GM20000 (cell line): ENCODE measurements at regions not wholly inside any gene's neighbourhood (a gene's known extent, or its start where the extent isn't known, plus 50 kb on each side); places are given as distances from the start of the nearest gene placed in this dataset.

Experiments used
- DNase-seq: peaks from one replicate; pipeline ENCODE4 v3.0.0; 2012; ENCODE audit warnings: low spot score
- CTCF ChIP-seq: IDR thresholded peaks from 2 replicates; pipeline ENCODE4 v1.5.1; 2012; ENCODE audit warnings: mild to moderate bottlenecking, control low read depth; ENCODE audit errors: extremely low read depth, missing control alignments

GRCh38 chr2:177029501-177029900, 183.1 kb upstream of the HNRNPA3 start:
- DNase-seq = no peak
- no peak for TF ChIP-seq CTCF

DNA sequence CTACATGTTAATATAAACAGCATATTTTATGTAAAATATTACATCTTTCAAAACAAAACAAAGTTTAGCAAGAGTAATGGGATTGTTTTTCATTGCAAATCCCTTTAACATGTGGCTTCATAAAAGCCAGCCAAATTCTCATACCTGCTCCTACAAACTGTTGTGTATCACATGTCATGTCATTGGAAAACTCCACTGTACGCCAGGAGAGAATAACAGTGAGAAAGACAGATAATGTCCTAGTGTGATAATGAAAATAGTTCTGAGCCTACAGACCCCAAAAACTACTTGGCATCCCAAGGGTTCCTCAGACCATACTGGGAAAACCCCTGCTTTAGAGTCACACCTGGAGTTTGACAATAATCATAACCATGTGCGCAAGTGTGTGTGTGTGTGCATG, 182.7 kb upstream of the HNRNPA3 start:
- TF ChIP-seq CTCF = no peak
- DNase-seq = no peak

GRCh38 chr2:177030451-177031105, 182.0 kb upstream of the HNRNPA3 start:
- no peak for DNase-seq
- TF ChIP-seq CTCF = no peak

GRCh38 chr2:177031438-177032180, 181.0 kb upstream of the HNRNPA3 start:
- no peak for DNase-seq
- no peak for TF ChIP-seq CTCF

DNA sequence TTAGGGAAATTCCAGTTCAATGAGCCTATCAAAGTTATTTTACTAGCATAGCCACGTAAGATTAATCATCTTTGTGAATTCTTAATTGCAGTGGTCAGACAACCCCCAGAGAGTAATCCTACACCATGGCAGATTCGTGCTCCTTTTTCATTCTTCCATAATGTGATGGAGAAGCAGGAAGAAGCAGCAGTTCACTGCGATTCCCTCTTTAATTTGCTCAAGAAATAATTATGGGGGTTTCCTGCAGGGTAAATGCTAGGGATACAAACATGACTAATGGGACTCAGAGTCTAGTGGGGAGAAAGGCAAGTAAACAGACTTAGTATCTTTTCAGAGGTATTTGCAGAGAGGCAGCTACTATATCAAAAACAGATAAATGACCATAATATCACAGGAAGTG, 175.8 kb upstream of the HNRNPA3 start:
- no peak for DNase-seq
- TF ChIP-seq CTCF = no peak

- no peak for DNase-seq
Measured at GRCh38 chr2:177037569-177037968, 175.0 kb upstream of the HNRNPA3 start.

More at GRCh38 chr2:177037569-177037968, 175.0 kb upstream of the HNRNPA3 start:
- TF ChIP-seq CTCF = no peak
